ENCODE measurements at regions not wholly inside any gene's neighbourhood (a gene's known extent, or its start where the extent isn't known, plus 50 kb on each side); places are given as distances from the start of the nearest gene placed in this dataset.

DNA sequence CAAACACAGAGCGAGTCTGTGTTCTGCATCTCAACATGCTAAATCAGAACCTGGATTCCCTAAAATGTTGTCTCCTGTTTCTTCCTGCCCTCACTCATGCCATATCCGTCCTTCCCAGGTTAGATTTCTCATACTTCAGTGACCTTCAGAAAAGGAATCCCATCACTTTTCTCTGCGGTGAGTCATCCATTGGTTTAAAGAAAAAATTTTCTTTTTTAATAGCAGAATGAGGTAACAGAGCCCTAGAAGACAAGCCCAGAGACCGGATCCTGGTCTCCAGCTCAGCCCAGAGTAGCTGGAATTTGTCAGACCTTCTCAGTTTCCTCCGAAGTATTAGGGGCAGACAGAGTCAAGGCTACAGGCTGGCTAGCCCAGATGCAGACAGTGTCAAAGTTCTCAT lies 143.2 kb upstream of the DMRT1 start:
- H3K9me3 ChIP-seq, result no peaks in the 10 kb centered on the region
- TF ChIP-seq POLR2A (IDR thresholded peaks at IDR 0.05), result no peak
- TF ChIP-seq, protein P1, sequence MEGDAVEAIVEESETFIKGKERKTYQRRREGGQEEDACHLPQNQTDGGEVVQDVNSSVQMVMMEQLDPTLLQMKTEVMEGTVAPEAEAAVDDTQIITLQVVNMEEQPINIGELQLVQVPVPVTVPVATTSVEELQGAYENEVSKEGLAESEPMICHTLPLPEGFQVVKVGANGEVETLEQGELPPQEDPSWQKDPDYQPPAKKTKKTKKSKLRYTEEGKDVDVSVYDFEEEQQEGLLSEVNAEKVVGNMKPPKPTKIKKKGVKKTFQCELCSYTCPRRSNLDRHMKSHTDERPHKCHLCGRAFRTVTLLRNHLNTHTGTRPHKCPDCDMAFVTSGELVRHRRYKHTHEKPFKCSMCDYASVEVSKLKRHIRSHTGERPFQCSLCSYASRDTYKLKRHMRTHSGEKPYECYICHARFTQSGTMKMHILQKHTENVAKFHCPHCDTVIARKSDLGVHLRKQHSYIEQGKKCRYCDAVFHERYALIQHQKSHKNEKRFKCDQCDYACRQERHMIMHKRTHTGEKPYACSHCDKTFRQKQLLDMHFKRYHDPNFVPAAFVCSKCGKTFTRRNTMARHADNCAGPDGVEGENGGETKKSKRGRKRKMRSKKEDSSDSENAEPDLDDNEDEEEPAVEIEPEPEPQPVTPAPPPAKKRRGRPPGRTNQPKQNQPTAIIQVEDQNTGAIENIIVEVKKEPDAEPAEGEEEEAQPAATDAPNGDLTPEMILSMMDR (IDR thresholded peaks at IDR 0.05), result no peak
- no peak for TF ChIP-seq POLR2AphosphoS5 (IDR thresholded peaks at IDR 0.05)
- TF ChIP-seq EP300 (IDR thresholded peaks at IDR 0.05), result no peak
- H3K27me3 ChIP-seq, result no peaks in the 10 kb centered on the region
- WGBS, 5 donors, result 76 to 95% (median 81%) methylated on average over 5 of the region's 5 CpGs
- peaks cover 16 to 71% (median 34%) of the 10 kb centered on the region in 4 donors for H3K4me1 ChIP-seq
- DNase-seq, result no peak
- no peak overlapping the region for H3K4me3 ChIP-seq
- intact Hi-C loops (cut with DNase I; ENCODE audit: low total_unique reads), result no loop called here
- H3K36me3 ChIP-seq, result no peaks in the 10 kb centered on the region
- peak overlapping the region in 3 of 5 donors; percentile 13 to 86 (median 58) for H3K27ac ChIP-seq

DNA sequence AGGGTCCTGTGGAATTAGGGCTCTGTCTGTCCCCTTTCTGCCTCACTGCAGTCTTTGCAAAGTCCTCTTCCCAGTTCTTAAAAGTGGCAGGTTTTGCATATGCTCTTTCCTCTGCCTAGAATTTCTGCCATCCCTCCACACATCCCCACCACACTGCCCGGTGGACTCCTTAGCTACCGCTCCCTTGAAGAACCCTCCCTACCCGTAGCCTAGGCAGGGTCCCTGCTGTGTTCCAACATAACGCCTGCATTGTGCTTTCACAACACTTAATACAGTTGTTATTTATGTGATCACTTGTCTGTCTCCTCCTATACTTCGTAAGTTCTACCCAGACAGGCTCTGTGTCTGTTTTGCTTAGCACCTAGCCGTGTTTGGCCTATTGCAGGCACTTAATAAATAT lies 142.5 kb upstream of the DMRT1 start:
- DNase-seq, result no peak
- WGBS, 5 donors, result 68 to 83% (median 80%) methylated on average over 6 of the region's 6 CpGs
- intact Hi-C loops (cut with DNase I; ENCODE audit: low total_unique reads), result no loop called here
- Histone ChIP-seq H3K27me3 (no peaks in the 10 kb centered on the region), H3K4me1 (peaks cover 10 to 71% (median 30%) of the 10 kb centered on the region in 4 donors), H3K36me3 (no peaks in the 10 kb centered on the region), H3K9me3 (no peaks in the 10 kb centered on the region), H3K27ac (peak overlapping the region in 4 of 5 donors; percentile 18 to 86 (median 42)), H3K4me3 (no peak overlapping the region)
- TF ChIP-seq POLR2A (IDR thresholded peaks at IDR 0.05) (no peak), POLR2AphosphoS5 (IDR thresholded peaks at IDR 0.05) (no peak), EP300 (IDR thresholded peaks at IDR 0.05) (no peak)
- TF ChIP-seq, protein P1 (IDR thresholded peaks at IDR 0.05), result no peak

DNA sequence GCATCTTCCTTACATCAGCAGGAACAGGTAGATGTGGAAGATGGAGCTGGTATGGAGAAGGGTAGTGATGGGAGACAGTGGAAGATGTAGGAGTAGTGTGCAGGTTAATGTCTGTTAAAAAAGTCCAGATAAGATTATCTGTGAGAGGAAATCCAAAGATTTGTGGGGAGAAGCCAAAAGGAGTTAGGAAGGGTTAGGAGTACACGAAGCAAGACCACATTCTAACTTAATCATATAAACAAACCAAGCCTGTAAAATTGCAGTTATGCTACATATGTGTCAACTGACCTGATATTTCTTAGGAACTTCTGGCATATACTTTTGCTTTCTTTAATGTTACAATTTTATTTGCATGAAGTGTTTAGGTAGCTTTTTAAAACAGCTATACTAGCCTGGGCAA lies 142.1 kb upstream of the DMRT1 start:
- TF ChIP-seq POLR2A (IDR thresholded peaks at IDR 0.05) (no peak), POLR2AphosphoS5 (IDR thresholded peaks at IDR 0.05) (no peak), EP300 (IDR thresholded peaks at IDR 0.05) (no peak)
- TF ChIP-seq, protein P1 (IDR thresholded peaks at IDR 0.05), result no peak
- WGBS, 5 donors, result 42 to 61% (median 55%) methylated on average over 1 of the region's 1 CpG
- intact Hi-C loops (cut with DNase I; ENCODE audit: low total_unique reads), result no loop called here
- DNase-seq, result no peak
- H3K27ac ChIP-seq, result peak overlapping the region in 3 of 5 donors; percentile 18 to 86 (median 58)
- peaks cover 6 to 70% (median 28%) of the 10 kb centered on the region in 4 donors for H3K4me1 ChIP-seq
- no peaks in the 10 kb centered on the region for H3K27me3 ChIP-seq
- no peaks in the 10 kb centered on the region for H3K36me3 ChIP-seq
- no peak overlapping the region for H3K4me3 ChIP-seq
- no peaks in the 10 kb centered on the region for H3K9me3 ChIP-seq

DNA sequence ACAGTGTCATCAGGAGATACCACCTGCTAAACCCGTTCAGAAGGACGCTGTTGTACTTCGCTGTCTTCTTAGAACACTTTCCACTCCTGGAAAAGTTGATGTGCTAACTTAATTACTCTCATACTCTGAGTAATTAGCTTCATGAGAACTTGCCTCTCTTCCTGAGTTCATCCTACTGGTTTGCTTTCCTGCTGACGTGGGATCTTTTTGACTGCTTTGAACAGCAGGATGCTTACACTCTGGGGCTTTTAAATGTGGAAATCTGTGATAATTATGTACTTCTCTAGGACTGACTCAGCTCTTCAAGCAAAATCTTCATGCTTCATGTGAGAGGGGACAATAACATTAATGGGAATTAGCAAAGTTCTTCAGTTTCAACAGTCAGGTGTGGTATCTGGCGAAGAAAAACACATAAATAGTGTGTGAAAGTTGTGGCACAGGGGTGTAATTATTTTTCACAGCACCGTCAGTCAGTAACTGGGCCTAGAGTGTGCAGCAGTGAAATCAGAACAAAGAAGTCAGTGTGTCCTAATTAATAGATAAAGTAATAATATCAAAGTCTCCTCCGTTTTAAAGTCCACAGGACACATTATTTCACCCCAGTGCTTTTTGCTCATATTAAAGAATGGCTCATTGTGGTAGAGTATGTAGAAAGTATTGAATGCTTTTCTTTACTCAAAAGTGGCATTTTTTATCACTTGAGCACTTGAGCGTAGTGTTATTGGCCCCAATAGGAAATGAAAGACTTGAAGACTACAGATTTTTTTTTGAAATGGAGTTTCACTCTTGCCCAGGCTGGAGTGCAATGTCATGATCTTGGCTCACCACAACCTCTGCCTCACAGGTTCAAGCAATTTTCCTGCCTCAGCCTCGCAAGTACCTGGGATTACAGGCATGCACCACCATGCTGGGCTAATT lies 140.9 kb upstream of the DMRT1 start:
- WGBS, 5 donors, result 79 to 86% (median 81%) methylated on average over 9 of the region's 9 CpGs
- no peak overlapping the region for H3K4me3 ChIP-seq
- H3K9me3 ChIP-seq, result no peaks in the 10 kb centered on the region
- peaks cover 4 to 68% (median 24%) of the 10 kb centered on the region in 4 donors for H3K4me1 ChIP-seq
- no peaks in the 10 kb centered on the region for H3K36me3 ChIP-seq
- peak overlapping the region in 3 of 5 donors; percentile 14 to 86 (median 58) for H3K27ac ChIP-seq
- intact Hi-C loops (cut with DNase I; ENCODE audit: low total_unique reads), result no loop called here
- TF ChIP-seq POLR2AphosphoS5 (IDR thresholded peaks at IDR 0.05) (no peak), POLR2A (IDR thresholded peaks at IDR 0.05) (no peak), EP300 (IDR thresholded peaks at IDR 0.05) (no peak)
- TF ChIP-seq, protein P1 (IDR thresholded peaks at IDR 0.05), result no peak
- DNase-seq, result no peak
- H3K27me3 ChIP-seq, result no peaks in the 10 kb centered on the region
